CD4-positive, alpha-beta memory T cell (primary cell): ENCODE measurements at regions not wholly inside any gene's neighbourhood (a gene's known extent, or its start where the extent isn't known, plus 50 kb on each side); places are given as distances from the start of the nearest gene placed in this dataset.

Experiments
- CTCF ChIA-PET: fragments of 350-600 bp; sonication (Branson Sonifier 250); formaldehyde crosslinking; loops from one replicate; lab custom pipeline; 2021; ENCODE audit warnings: inconsistent platforms; ENCODE audit not compliant: partially characterized antibody; lab: Charles Lee
- POLR2A ChIA-PET: fragments of 350-600 bp; sonication (Branson Sonifier 250); formaldehyde crosslinking; loops from one replicate; lab custom pipeline; 2021; ENCODE audit not compliant: partially characterized antibody; lab: Charles Lee
- DNase-seq, 5 donors: peaks; one replicate each; pipeline versions ENCODE4 v3.0.0 to v3.0.0-alpha.2; 2020 to 2022; ENCODE audit warnings: mixed read lengths in 1 of 5
- H3K27ac ChIP-seq: one replicate; pipeline ENCODE4 v1.7.0; 2013; ENCODE audit warnings: low read depth, low read length
- H3K27me3 ChIP-seq: 2 replicates; pipeline ENCODE4 v1.7.0; 2013; ENCODE audit warnings: mild to moderate bottlenecking, low read length, moderate library complexity; ENCODE audit not compliant: insufficient read depth
- H3K36me3 ChIP-seq: 2 replicates; pipeline ENCODE4 v1.7.0; 2013; ENCODE audit warnings: mild to moderate bottlenecking, low read length, moderate library complexity; ENCODE audit not compliant: insufficient read depth
- H3K4me1 ChIP-seq: 2 replicates; pipeline ENCODE4 v1.7.0; 2013; ENCODE audit warnings: mild to moderate bottlenecking, low read length, moderate library complexity; ENCODE audit not compliant: insufficient read depth
- H3K4me3 ChIP-seq, 2 donors: one replicate each; pipeline ENCODE4 v1.7.0; 2013; ENCODE audit warnings: low read length in 2 of 2, mild to moderate bottlenecking in 1 of 2
- H3K9me3 ChIP-seq, 2 donors: one replicate each; pipeline ENCODE4 v1.7.0; 2013; ENCODE audit warnings: low read length in 2 of 2, control low read depth in 1 of 2; ENCODE audit not compliant: control insufficient read depth in 1 of 2
- H3K27ac Mint-ChIP-seq, 7 donors: one replicate each; pipeline ENCODE4 v1.8.0; 2020 to 2021; ENCODE audit warnings: mixed read lengths in 7 of 7, mild to moderate bottlenecking in 6 of 7, inconsistent platforms in 3 of 7, moderate library complexity in 3 of 7
- H3K27me3 Mint-ChIP-seq, 2 donors: one replicate each; pipeline ENCODE4 v1.8.0; 2020 to 2021; ENCODE audit warnings: mixed read lengths in 2 of 2
- H3K36me3 Mint-ChIP-seq, 2 donors: one replicate each; pipeline ENCODE4 v1.8.0; 2020 to 2021; ENCODE audit warnings: mixed read lengths in 2 of 2, inconsistent platforms in 1 of 2, mild to moderate bottlenecking in 1 of 2
- H3K4me1 Mint-ChIP-seq, 4 donors: one replicate each; pipeline ENCODE4 v1.8.0; 2020 to 2021; ENCODE audit warnings: mixed read lengths in 4 of 4, mild to moderate bottlenecking in 1 of 4
- H3K4me3 Mint-ChIP-seq, 8 donors: one replicate each; pipeline ENCODE4 v1.8.0; 2020 to 2021; ENCODE audit warnings: mixed read lengths in 8 of 8, mild to moderate bottlenecking in 7 of 8, moderate library complexity in 6 of 8, inconsistent platforms in 3 of 8
- H3K9me3 Mint-ChIP-seq, 8 donors: one replicate each; pipeline ENCODE4 v1.8.0; 2020 to 2021; ENCODE audit warnings: mixed read lengths in 8 of 8, mild to moderate bottlenecking in 5 of 8, inconsistent platforms in 3 of 8, moderate library complexity in 1 of 8
- intact Hi-C: fragments of 100-400 bp; cut with micrococcal nuclease; formaldehyde crosslinking; loops from one replicate; pipeline ENCODE4 v1.15.1; 2023

DNA sequence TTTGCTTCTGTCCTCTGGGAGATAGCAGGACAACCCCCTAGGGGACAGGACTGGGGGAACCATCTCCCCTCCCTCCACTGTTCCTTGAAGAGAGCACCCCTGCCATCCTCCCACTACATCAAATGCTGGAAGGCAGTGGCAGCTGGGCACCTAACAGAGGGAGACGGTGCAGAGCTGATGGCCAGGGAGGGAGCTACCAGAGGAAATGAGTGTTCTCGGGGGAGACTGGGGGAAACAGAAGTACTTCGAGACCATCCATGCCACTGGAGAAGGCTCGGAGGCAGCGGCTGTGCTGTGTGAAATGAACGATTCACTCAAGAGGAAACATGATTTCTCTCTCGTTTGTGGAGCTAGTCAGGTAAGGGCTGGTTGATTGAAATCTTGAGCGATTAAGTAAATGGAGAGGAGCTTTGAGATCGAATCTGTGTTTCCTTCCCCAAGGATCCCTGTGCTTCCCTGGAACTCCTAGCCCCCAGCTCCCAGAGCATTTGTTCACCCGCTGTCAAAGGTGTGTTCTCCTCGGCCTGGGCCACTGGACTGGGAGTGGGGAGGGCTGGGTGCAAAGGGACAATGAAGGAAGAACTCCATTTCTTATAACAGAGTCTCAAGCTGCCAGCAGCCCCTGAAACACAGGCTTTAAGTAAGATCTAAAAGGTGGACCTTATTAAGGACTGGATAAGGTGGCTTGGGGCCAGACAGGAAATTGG lies 261.3 kb upstream of the MOCS1 start:
- peaks cover 1 to 4% of the 10 kb centered on the region in 2 donors for H3K27me3 Mint-ChIP-seq
- peak overlapping the region in 1 of 7 donors; percentile 31 for H3K27ac Mint-ChIP-seq
- H3K4me1 ChIP-seq: no peaks in the 10 kb centered on the region
- no peaks in the 10 kb centered on the region for H3K36me3 ChIP-seq
- H3K36me3 Mint-ChIP-seq: no peaks in the 10 kb centered on the region
- ChIA-PET CTCF (interaction anchor here (1.1 kb wide), 1 partner anchor 23 kb away, joined by 3 read pairs; no protein-coding TSS in a partner anchor), POLR2A (no interaction called here)
- no peak overlapping the region for H3K27ac ChIP-seq
- no peak overlapping the region for H3K4me3 Mint-ChIP-seq
- intact Hi-C loops: no loop called here
- no peaks in the 10 kb centered on the region for H3K27me3 ChIP-seq
- no peak for DNase-seq
- H3K4me1 Mint-ChIP-seq: peaks cover 0 to 2% (median 0%) of the 10 kb centered on the region in 4 donors
- peaks cover 0 to under 1% (median 0%) of the 10 kb centered on the region in 8 donors for H3K9me3 Mint-ChIP-seq
- no peaks in the 10 kb centered on the region for H3K9me3 ChIP-seq
- H3K4me3 ChIP-seq: no peak overlapping the region

DNA sequence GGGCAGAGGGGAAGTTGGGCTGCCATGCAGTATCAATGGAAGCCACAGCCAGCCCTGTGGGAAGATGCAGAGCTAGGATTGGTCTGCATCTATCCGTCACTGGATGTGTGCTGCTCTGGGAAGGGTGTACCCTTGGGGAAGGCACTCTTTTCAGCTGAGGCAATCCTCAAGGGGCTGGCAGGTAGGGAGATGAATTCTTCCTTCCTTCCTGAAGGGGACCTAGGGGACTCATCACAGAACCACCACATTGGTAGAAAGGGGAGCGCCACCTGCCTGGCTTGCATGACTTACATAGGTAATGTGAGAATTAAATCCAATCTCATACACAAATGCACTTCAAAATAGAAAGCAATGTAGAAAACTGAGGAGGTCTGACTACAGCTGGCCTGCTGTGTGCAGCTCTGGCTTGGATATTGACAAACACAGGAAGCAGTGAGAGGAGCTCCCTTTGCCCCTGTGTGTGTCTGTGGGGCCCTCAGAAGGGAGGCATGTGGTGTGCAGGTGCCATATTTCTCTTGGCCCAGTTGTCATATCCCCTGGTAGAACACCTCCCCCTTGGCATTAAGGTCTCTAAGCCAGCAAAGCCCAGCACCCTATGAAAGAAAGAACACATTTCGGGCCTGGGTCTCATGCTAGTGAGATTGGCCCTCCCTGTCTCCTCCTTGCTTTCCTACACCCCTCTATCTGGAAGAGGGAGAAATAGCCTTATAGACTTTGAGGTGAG lies 260.3 kb upstream of the MOCS1 start:
- Mint-ChIP-seq H3K36me3 (no peaks in the 10 kb centered on the region), H3K4me1 (peaks cover 0 to 2% (median 0%) of the 10 kb centered on the region in 4 donors), H3K27me3 (peaks cover 1 to 4% of the 10 kb centered on the region in 2 donors), H3K9me3 (no peaks in the 10 kb centered on the region), H3K27ac (no peak overlapping the region), H3K4me3 (no peak overlapping the region)
- H3K27me3 ChIP-seq: no peaks in the 10 kb centered on the region
- H3K27ac ChIP-seq: no peak overlapping the region
- H3K36me3 ChIP-seq: no peaks in the 10 kb centered on the region
- H3K4me3 ChIP-seq: no peak overlapping the region
- intact Hi-C loops: no loop called here
- no peak for DNase-seq
- ChIA-PET CTCF (no interaction called here), POLR2A (no interaction called here)
- no peaks in the 10 kb centered on the region for H3K9me3 ChIP-seq
- H3K4me1 ChIP-seq: no peaks in the 10 kb centered on the region

DNA sequence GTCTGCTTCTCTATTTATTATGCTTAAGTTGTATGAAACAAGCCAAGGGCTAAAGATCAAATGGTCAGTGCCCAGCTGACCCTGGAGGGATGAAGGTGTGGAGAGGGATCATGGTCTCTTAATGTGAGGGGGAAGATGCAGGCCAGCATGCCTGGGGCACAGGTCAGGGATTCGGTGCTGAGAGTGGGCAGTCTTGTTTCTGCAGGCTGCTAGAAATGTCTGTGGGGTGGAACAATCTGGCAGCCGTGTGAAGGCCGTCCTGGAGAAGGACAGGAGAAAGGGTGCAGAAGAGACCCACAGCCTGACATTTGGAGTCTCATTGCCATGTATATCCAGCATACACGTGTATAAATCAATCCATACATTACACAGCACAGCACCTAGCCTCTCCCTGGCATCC lies 258.3 kb upstream of the MOCS1 start:
- Mint-ChIP-seq H3K27ac (no peak overlapping the region), H3K4me1 (no peaks in the 10 kb centered on the region), H3K27me3 (peaks cover 1 to 4% of the 10 kb centered on the region in 2 donors), H3K9me3 (peaks cover 0 to 4% (median 0%) of the 10 kb centered on the region in 8 donors), H3K4me3 (no peak overlapping the region), H3K36me3 (no peaks in the 10 kb centered on the region)
- Histone ChIP-seq H3K9me3 (no peaks in the 10 kb centered on the region), H3K27ac (no peak overlapping the region), H3K27me3 (no peaks in the 10 kb centered on the region), H3K4me3 (no peak overlapping the region), H3K4me1 (no peaks in the 10 kb centered on the region), H3K36me3 (no peaks in the 10 kb centered on the region)
- ChIA-PET POLR2A (no interaction called here), CTCF (no interaction called here)
- intact Hi-C loops: no loop called here
- DNase-seq: no peak

DNA sequence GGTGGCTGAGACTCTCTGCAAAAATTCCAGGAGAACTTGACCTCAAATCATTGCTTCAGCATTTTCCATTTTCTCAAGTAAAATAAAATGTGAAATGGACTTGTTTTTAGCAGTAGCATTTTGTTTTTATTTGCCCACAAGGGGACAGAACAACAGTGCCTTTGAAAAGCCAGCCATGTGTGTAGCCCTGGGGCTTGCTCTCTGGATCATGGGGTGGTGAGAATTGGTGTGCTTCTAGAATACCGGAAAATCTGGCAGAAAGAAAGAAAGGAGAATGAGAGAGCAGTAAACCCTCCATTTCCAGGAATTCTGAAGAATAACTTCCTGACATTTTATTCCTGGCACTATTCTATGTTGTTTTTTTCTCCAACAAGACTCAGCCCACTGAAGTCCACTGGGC lies 254.7 kb upstream of the MOCS1 start:
- ChIA-PET POLR2A (no interaction called here), CTCF (no interaction called here)
- Mint-ChIP-seq H3K9me3 (peaks cover 1 to 21% (median 9%) of the 10 kb centered on the region in 8 donors), H3K4me3 (no peak overlapping the region), H3K4me1 (no peaks in the 10 kb centered on the region), H3K27me3 (peaks cover 0 to 1% of the 10 kb centered on the region in 2 donors), H3K27ac (no peak overlapping the region), H3K36me3 (no peaks in the 10 kb centered on the region)
- Histone ChIP-seq H3K9me3 (peaks cover 0 to under 1% of the 10 kb centered on the region in 2 donors), H3K4me1 (no peaks in the 10 kb centered on the region), H3K27me3 (no peaks in the 10 kb centered on the region), H3K36me3 (no peaks in the 10 kb centered on the region), H3K4me3 (no peak overlapping the region), H3K27ac (no peak overlapping the region)
- intact Hi-C loops: no loop called here
- no peak for DNase-seq

GRCh38 chr6:40187535-40188144 lies 253.4 kb upstream of the MOCS1 start:
- H3K27me3 ChIP-seq: no peaks in the 10 kb centered on the region
- ChIA-PET CTCF (no interaction called here), POLR2A (no interaction called here)
- intact Hi-C loops: no loop called here
- Mint-ChIP-seq H3K27ac (no peak overlapping the region), H3K4me1 (no peaks in the 10 kb centered on the region), H3K4me3 (no peak overlapping the region), H3K36me3 (peaks cover 0 to 4% of the 10 kb centered on the region in 2 donors), H3K9me3 (peaks cover 2 to 30% (median 20%) of the 10 kb centered on the region in 8 donors), H3K27me3 (peaks cover 0 to 1% of the 10 kb centered on the region in 2 donors)
- no peaks in the 10 kb centered on the region for H3K36me3 ChIP-seq
- no peak overlapping the region for H3K27ac ChIP-seq
- peaks cover 0 to 3% of the 10 kb centered on the region in 2 donors for H3K9me3 ChIP-seq
- no peak overlapping the region for H3K4me3 ChIP-seq
- DNase-seq: no peak
- no peaks in the 10 kb centered on the region for H3K4me1 ChIP-seq

DNA sequence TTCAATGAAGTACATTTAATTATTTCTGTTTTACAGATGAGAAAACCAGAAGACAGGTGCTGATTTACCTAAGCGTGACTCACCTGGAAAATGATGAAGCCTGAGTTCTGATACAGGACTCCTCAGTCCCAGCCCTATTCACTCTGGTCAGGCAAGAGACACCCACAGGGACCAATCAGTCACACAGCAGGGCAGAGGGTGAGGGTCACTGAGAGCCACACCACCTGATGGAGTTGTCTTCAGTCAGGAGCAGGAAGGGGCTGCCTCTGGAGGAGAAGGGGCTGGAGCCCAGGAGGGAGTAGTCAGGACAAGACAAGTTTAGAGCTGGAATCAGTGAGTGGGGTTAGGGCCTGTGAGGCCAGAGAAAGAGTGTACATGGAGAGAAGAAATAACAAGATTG lies 251.2 kb upstream of the MOCS1 start:
- intact Hi-C loops: no loop called here
- H3K27me3 Mint-ChIP-seq: no peaks in the 10 kb centered on the region
- ChIA-PET CTCF (no interaction called here), POLR2A (no interaction called here)
- no peak for DNase-seq
- peaks cover 0 to 4% of the 10 kb centered on the region in 2 donors for H3K36me3 Mint-ChIP-seq
- Histone ChIP-seq H3K36me3 (no peaks in the 10 kb centered on the region), H3K4me1 (no peaks in the 10 kb centered on the region), H3K27ac (no peak overlapping the region), H3K4me3 (no peak overlapping the region), H3K9me3 (peaks cover 0 to 3% of the 10 kb centered on the region in 2 donors), H3K27me3 (no peaks in the 10 kb centered on the region)
- H3K27ac Mint-ChIP-seq: no peak overlapping the region
- H3K9me3 Mint-ChIP-seq: peaks cover 3 to 36% (median 24%) of the 10 kb centered on the region in 8 donors
- H3K4me1 Mint-ChIP-seq: no peaks in the 10 kb centered on the region
- H3K4me3 Mint-ChIP-seq: no peak overlapping the region

DNA sequence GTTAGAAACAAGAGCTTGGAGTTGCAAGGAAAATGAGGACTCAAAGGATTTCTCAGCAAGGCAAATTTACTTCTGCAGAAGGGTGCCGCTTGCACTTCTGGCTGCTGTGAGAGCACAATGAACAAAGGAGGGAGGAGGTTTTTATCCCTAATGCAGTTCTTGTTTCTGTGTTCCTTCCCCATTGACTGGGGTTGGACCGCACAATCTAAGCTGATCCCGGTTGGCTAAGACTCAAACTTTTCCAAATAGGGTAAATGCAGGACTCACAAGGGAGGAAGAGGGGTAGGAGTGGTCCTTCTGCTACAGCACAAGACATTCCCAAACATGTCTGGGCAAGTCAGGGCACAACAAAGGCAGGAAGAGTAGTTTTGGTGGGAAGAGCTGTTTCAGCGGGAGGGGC lies 249.6 kb upstream of the MOCS1 start:
- CTCF ChIA-PET: no interaction called here

More for the DNA sequence above, 249.6 kb upstream of the MOCS1 start:
- intact Hi-C loops: no loop called here
- POLR2A ChIA-PET: no interaction called here
- no peaks in the 10 kb centered on the region for H3K27me3 ChIP-seq
- no peak overlapping the region for H3K27ac ChIP-seq
- peaks cover 0 to 4% of the 10 kb centered on the region in 2 donors for H3K36me3 Mint-ChIP-seq
- no peak overlapping the region for H3K4me3 ChIP-seq
- peaks cover 3 to 36% (median 24%) of the 10 kb centered on the region in 8 donors for H3K9me3 Mint-ChIP-seq
- no peak for DNase-seq
- H3K27ac Mint-ChIP-seq: no peak overlapping the region
- H3K4me1 Mint-ChIP-seq: no peaks in the 10 kb centered on the region
- H3K27me3 Mint-ChIP-seq: no peaks in the 10 kb centered on the region
- peaks cover 0 to 3% of the 10 kb centered on the region in 2 donors for H3K9me3 ChIP-seq
- no peaks in the 10 kb centered on the region for H3K36me3 ChIP-seq
- no peak overlapping the region for H3K4me3 Mint-ChIP-seq
- H3K4me1 ChIP-seq: no peaks in the 10 kb centered on the region
